IPS-11a (cell line): ENCODE measurements at regions not wholly inside any gene's neighbourhood (a gene's known extent, or its start where the extent isn't known, plus 50 kb on each side); places are given as distances from the start of the nearest gene placed in this dataset.
"Not testable (repeated sequence)": the region's sequence is repeated elsewhere in the genome, so short reads cannot be mapped to it uniquely, and the experiment has no call there.

ENCODE experiments used
- H3K4me3 ChIP-seq: one replicate; pipeline ENCODE4 v1.5.1; 2013; ENCODE audit warnings: low read depth, low read length, control low read depth

GRCh38 chr2:62654876-62655359, 50.6 kb upstream of the EHBP1 start:
- no peak overlapping the region for H3K4me3 ChIP-seq

GRCh38 chr2:62654423-62654791, 51.1 kb upstream of the EHBP1 start:
- no peak overlapping the region for H3K4me3 ChIP-seq

- no peak overlapping the region for H3K4me3 ChIP-seq
Measured at GRCh38 chr2:62653582-62654422, 51.7 kb upstream of the EHBP1 start.

- not testable (repeated sequence) for H3K4me3 ChIP-seq
Measured at GRCh38 chr2:62649087-62649486, 56.4 kb upstream of the EHBP1 start.

GRCh38 chr2:62643100-62643471, 62.4 kb upstream of the EHBP1 start:
- H3K4me3 ChIP-seq, result no peak overlapping the region

GRCh38 chr2:62642429-62643099, 62.9 kb upstream of the EHBP1 start:
- no peak overlapping the region for H3K4me3 ChIP-seq

GRCh38 chr2:62641936-62642335, 63.6 kb upstream of the EHBP1 start:
- no peak overlapping the region for H3K4me3 ChIP-seq

- H3K4me3 ChIP-seq, result no peak overlapping the region
Measured at GRCh38 chr2:62641410-62641843, 64.1 kb upstream of the EHBP1 start.

- no peak overlapping the region for H3K4me3 ChIP-seq
Measured at GRCh38 chr2:62631160-62632085, 74.1 kb upstream of the EHBP1 start.

- not testable (repeated sequence) for H3K4me3 ChIP-seq
Measured at GRCh38 chr2:62630206-62630605, 75.3 kb upstream of the EHBP1 start.

- not testable (repeated sequence) for H3K4me3 ChIP-seq
Measured at GRCh38 chr2:62629310-62629709, 76.2 kb upstream of the EHBP1 start.

GRCh38 chr2:62627667-62628066, 77.8 kb upstream of the EHBP1 start:
- H3K4me3 ChIP-seq, result no peak overlapping the region

GRCh38 chr2:62624855-62625254, 80.7 kb upstream of the EHBP1 start:
- no peak overlapping the region for H3K4me3 ChIP-seq

- not testable (repeated sequence) for H3K4me3 ChIP-seq
Measured at GRCh38 chr2:62616486-62616885, 89.0 kb upstream of the EHBP1 start.

GRCh38 chr2:62611854-62612253, 93.7 kb upstream of the EHBP1 start:
- no peak overlapping the region for H3K4me3 ChIP-seq

GRCh38 chr2:62605471-62605870, 99.5 kb upstream of the TMEM17 start:
- H3K4me3 ChIP-seq, result not testable (repeated sequence)

- H3K4me3 ChIP-seq, result no peak overlapping the region
Measured at GRCh38 chr2:62604336-62604735, 98.3 kb upstream of the TMEM17 start.

GRCh38 chr2:62603154-62603712, 97.2 kb upstream of the TMEM17 start:
- no peak overlapping the region for H3K4me3 ChIP-seq

GRCh38 chr2:62599674-62600410, 93.8 kb upstream of the TMEM17 start:
- H3K4me3 ChIP-seq, result not testable (repeated sequence)

GRCh38 chr2:62597323-62597722, 91.3 kb upstream of the TMEM17 start:
- H3K4me3 ChIP-seq, result no peak overlapping the region
